PC-9 (cell line): ENCODE measurements at regions not wholly inside any gene's neighbourhood (a gene's known extent, or its start where the extent isn't known, plus 50 kb on each side); places are given as distances from the start of the nearest gene placed in this dataset.

Experiments used
- BruUV-seq: library from RNA; stranded (reverse); fragments of 400-500 nt; replicated peaks from 2 replicates; lab custom pipeline; 2021; lab: Mats Ljungman, UMichigan
- CTCF ChIA-PET: fragments of 300-600 bp; sonication (Branson Sonifier 250); formaldehyde crosslinking; loops from one replicate; lab custom pipeline; 2022; ENCODE audit warnings: antibody characterized with exemption; lab: Charles Lee
- POLR2A ChIA-PET: fragments of 300-600 bp; sonication (Branson Sonifier 250); formaldehyde crosslinking; loops from one replicate; lab custom pipeline; 2022; ENCODE audit warnings: antibody characterized with exemption; ENCODE audit not compliant: unreplicated experiment; lab: Charles Lee
- DNase-seq, 2 experiments: peaks; one replicate each; pipeline versions ENCODE4 v3.0.0 to v3.0.0-alpha.2; 2015 to 2022; ENCODE audit warnings: mixed read lengths in 1 of 2
- H2AFZ ChIP-seq: fragments of 200-600 bp; sonication (generic); 2 replicates; pipeline ENCODE4 v1.8.1; 2017; ENCODE audit warnings: antibody characterized with exemption
- H3F3A ChIP-seq: fragments of 200-600 bp; sonication (generic); 2 replicates; pipeline ENCODE4 v1.8.1; 2017; ENCODE audit warnings: antibody characterized with exemption, mild to moderate bottlenecking, low read depth; ENCODE audit not compliant: insufficient read depth
- H3K27ac ChIP-seq: fragments of 200-600 bp; sonication (generic); 2 replicates; pipeline ENCODE4 v1.6.1; 2016; ENCODE audit warnings: mixed run types
- H3K27me3 ChIP-seq: fragments of 200-600 bp; sonication (generic); 2 replicates; pipeline ENCODE4 v1.6.1; 2016; ENCODE audit warnings: low read depth, mixed run types; ENCODE audit not compliant: insufficient read depth
- H3K36me3 ChIP-seq: fragments of 200-600 bp; sonication (generic); 2 replicates; pipeline ENCODE4 v1.6.1; 2016; ENCODE audit warnings: low read depth, mixed run types
- H3K4me1 ChIP-seq: fragments of 200-600 bp; sonication (generic); replicated peaks from 2 replicates; pipeline ENCODE4 v1.6.1; 2016; ENCODE audit warnings: mixed run types; ENCODE audit not compliant: insufficient read depth
- H3K4me2 ChIP-seq: fragments of 200-600 bp; sonication (generic); 2 replicates; pipeline ENCODE4 v1.6.1; 2017; ENCODE audit warnings: mixed run types
- H3K4me3 ChIP-seq: fragments of 200-600 bp; sonication (generic); 2 replicates; pipeline ENCODE4 v1.6.1; 2016; ENCODE audit warnings: mixed run types
- H3K79me2 ChIP-seq: fragments of 200-600 bp; sonication (generic); 2 replicates; pipeline ENCODE4 v1.6.1; 2017; ENCODE audit warnings: low read depth, mixed run types
- H3K9me2 ChIP-seq: fragments of 200-600 bp; sonication (generic); 2 replicates; pipeline ENCODE4 v1.8.1; 2017; ENCODE audit warnings: mild to moderate bottlenecking; ENCODE audit not compliant: insufficient read depth
- H3K9me3 ChIP-seq: fragments of 200-600 bp; sonication (generic); 2 replicates; pipeline ENCODE4 v1.8.1; 2016; ENCODE audit warnings: low read depth; ENCODE audit not compliant: insufficient read depth
- H4K20me1 ChIP-seq: fragments of 200-600 bp; sonication (generic); 2 replicates; pipeline ENCODE4 v1.8.1; 2017; ENCODE audit not compliant: insufficient read depth
- CTCF ChIP-seq: fragments of 200-600 bp; sonication (generic); conservative IDR thresholded peaks from 2 replicates; pipeline ENCODE4 v1.6.1; 2017; ENCODE audit warnings: mixed run types, antibody characterized with exemption, mild to moderate bottlenecking, moderate library complexity
- EZH2 ChIP-seq: fragments of 200-600 bp; sonication (generic); IDR thresholded peaks from 2 replicates; pipeline ENCODE4 v1.8.0; 2017; ENCODE audit warnings: antibody characterized with exemption, low read depth
- intact Hi-C: fragments of 100-400 bp; cut with micrococcal nuclease; formaldehyde crosslinking; loops from one replicate; pipeline ENCODE4 v1.10.0; 2022; ENCODE audit not compliant: unreplicated experiment

DNA sequence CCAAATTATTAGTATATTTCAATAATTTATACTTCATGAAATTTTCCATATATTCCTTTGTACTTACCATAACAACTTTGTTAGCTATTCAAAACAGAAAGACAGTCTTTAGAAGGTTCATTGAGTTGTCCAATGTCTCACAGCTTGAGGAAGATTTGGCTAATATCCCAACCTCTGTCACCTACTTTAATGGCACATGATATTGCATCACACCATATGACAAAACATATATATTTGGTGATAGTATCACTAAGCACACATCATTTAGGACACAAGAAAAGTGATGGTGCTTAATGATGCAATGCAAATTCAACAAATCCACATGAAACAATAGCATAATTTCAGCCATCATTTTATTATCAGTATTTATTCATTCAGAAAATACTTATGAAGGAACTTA lies 122.0 kb upstream of the BRINP3 start:
- TF ChIP-seq CTCF (no peak), EZH2 (no peak)
- Histone ChIP-seq H3K4me3 (no peak overlapping the region), H3K36me3 (no peaks in the 10 kb centered on the region), H2AFZ (no peak overlapping the region), H3K4me2 (no peak overlapping the region), H3K9me3 (no peaks in the 10 kb centered on the region), H4K20me1 (no peaks in the 10 kb centered on the region), H3F3A (no peaks in the 10 kb centered on the region), H3K9me2 (no peaks in the 10 kb centered on the region; the same call in 1 of the 2 replicates), H3K4me1 (no peaks in the 10 kb centered on the region), H3K79me2 (no peaks in the 10 kb centered on the region), H3K27ac (no peak overlapping the region), H3K27me3 (no peaks in the 10 kb centered on the region)
- BruUV-seq = no TSS peak
- ChIA-PET CTCF (interaction anchor here (0.6 kb wide), 1 partner anchor 21 kb away, joined by 12 read pairs; no protein-coding TSS in a partner anchor), POLR2A (no interaction called here)
- intact Hi-C loops = no loop called here
- no peak for DNase-seq

- intact Hi-C loops = no loop called here
- Histone ChIP-seq H3K36me3 (no peaks in the 10 kb centered on the region), H3K27me3 (no peaks in the 10 kb centered on the region), H4K20me1 (no peaks in the 10 kb centered on the region), H2AFZ (no peak overlapping the region), H3K79me2 (no peaks in the 10 kb centered on the region), H3K9me2 (no peaks in the 10 kb centered on the region; the same call in 1 of the 2 replicates), H3K4me1 (no peaks in the 10 kb centered on the region), H3K9me3 (no peaks in the 10 kb centered on the region), H3K4me2 (no peak overlapping the region), H3K27ac (no peak overlapping the region), H3K4me3 (no peak overlapping the region), H3F3A (no peaks in the 10 kb centered on the region)
- BruUV-seq = no TSS peak
- POLR2A ChIA-PET = no interaction called here
- no peak for DNase-seq
- TF ChIP-seq EZH2 (no peak), CTCF (no peak)
- CTCF ChIA-PET = no interaction called here
These were observed 124.7 kb upstream of the BRINP3 start for GRCh38 chr1:190602325-190602724.

GRCh38 chr1:190608282-190608681 lies 130.6 kb upstream of the BRINP3 start:
- no peak overlapping the region for H3K4me3 ChIP-seq
- H3K9me2 ChIP-seq = no peaks in the 10 kb centered on the region; the same call in 1 of the 2 replicates
- DNase-seq = no peak
- H3K4me2 ChIP-seq = no peak overlapping the region
- H2AFZ ChIP-seq = no peak overlapping the region
- H3K79me2 ChIP-seq = no peaks in the 10 kb centered on the region
- H3F3A ChIP-seq = no peaks in the 10 kb centered on the region
- ChIA-PET CTCF (no interaction called here), POLR2A (no interaction called here)
- H3K27me3 ChIP-seq = no peaks in the 10 kb centered on the region
- no TSS peak for BruUV-seq
- no peaks in the 10 kb centered on the region for H3K9me3 ChIP-seq
- no peaks in the 10 kb centered on the region for H3K36me3 ChIP-seq
- H3K27ac ChIP-seq = no peak overlapping the region
- no peak for TF ChIP-seq EZH2
- no peak for TF ChIP-seq CTCF
- intact Hi-C loops = no loop called here
- H3K4me1 ChIP-seq = no peaks in the 10 kb centered on the region
- no peaks in the 10 kb centered on the region for H4K20me1 ChIP-seq
